ENCODE measurements at regions not wholly inside any gene's neighbourhood (a gene's known extent, or its start where the extent isn't known, plus 50 kb on each side); places are given as distances from the start of the nearest gene placed in this dataset.

GRCh38 chr2:234394450-234394849 is 102.4 kb downstream of the ARL4C start:
- no peaks in the 10 kb centered on the region for H3K36me3 ChIP-seq (ENCODE audit: insufficient read depth, low read length, poor library complexity, severe bottlenecking)
- H3K27me3 ChIP-seq (replicated peaks; ENCODE audit: insufficient read depth, low read depth, low read length, poor library complexity): no peaks in the 10 kb centered on the region
- no peak for DNase-seq (ENCODE audit: low spot score)
- no peak overlapping the region for H3K4me3 ChIP-seq (ENCODE audit: low read depth, low read length, poor library complexity, severe bottlenecking)
- no peaks in the 10 kb centered on the region for H3K9me3 ChIP-seq (ENCODE audit: low read depth, low read length, poor library complexity, severe bottlenecking)
- no peaks in the 10 kb centered on the region for H3K4me1 ChIP-seq (ENCODE audit: insufficient read depth, low read length, poor library complexity, severe bottlenecking)
- no TSS peak for BruUV-seq (replicated peaks)
- no peak for TF ChIP-seq CTCF (conservative IDR thresholded peaks at IDR 0.05; ENCODE audit: low read depth, low read length)
- TF ChIP-seq EZH2 (IDR thresholded peaks at IDR 0.05; ENCODE audit: borderline replicate concordance, low read depth, low read length, poor library complexity, severe bottlenecking): no peak
- H3K27ac ChIP-seq (ENCODE audit: low read depth, low read length, poor library complexity, severe bottlenecking): no peak overlapping the region
- POLR2A ChIA-PET (ENCODE audit: low non-redundant PET): no interaction called here
- intact Hi-C loops (cut with micrococcal nuclease; ENCODE audit: unreplicated experiment): no loop called here
- CTCF ChIA-PET: no interaction called here

- no peaks in the 10 kb centered on the region for H3K9me3 ChIP-seq (ENCODE audit: low read depth, low read length, poor library complexity, severe bottlenecking)
- no peak overlapping the region for H3K27ac ChIP-seq (ENCODE audit: low read depth, low read length, poor library complexity, severe bottlenecking)
- intact Hi-C loops (cut with micrococcal nuclease; ENCODE audit: unreplicated experiment): no loop called here
- no peak overlapping the region for H3K4me3 ChIP-seq (ENCODE audit: low read depth, low read length, poor library complexity, severe bottlenecking)
- CTCF ChIA-PET: no interaction called here
- H3K27me3 ChIP-seq (replicated peaks; ENCODE audit: insufficient read depth, low read depth, low read length, poor library complexity): no peaks in the 10 kb centered on the region
- no peaks in the 10 kb centered on the region for H3K4me1 ChIP-seq (ENCODE audit: insufficient read depth, low read length, poor library complexity, severe bottlenecking)
- no peak for TF ChIP-seq EZH2 (IDR thresholded peaks at IDR 0.05; ENCODE audit: borderline replicate concordance, low read depth, low read length, poor library complexity, severe bottlenecking)
- TF ChIP-seq CTCF (conservative IDR thresholded peaks at IDR 0.05; ENCODE audit: low read depth, low read length): no peak
- BruUV-seq (replicated peaks): no TSS peak
- DNase-seq (ENCODE audit: low spot score): no peak
- H3K36me3 ChIP-seq (ENCODE audit: insufficient read depth, low read length, poor library complexity, severe bottlenecking): no peaks in the 10 kb centered on the region
- POLR2A ChIA-PET (ENCODE audit: low non-redundant PET): no interaction called here
Observed at GRCh38 chr2:234393354-234393753, 103.5 kb downstream of the ARL4C start.

- no peaks in the 10 kb centered on the region for H3K4me1 ChIP-seq (ENCODE audit: insufficient read depth, low read length, poor library complexity, severe bottlenecking)
- DNase-seq (ENCODE audit: low spot score): no peak
- no peak overlapping the region for H3K4me3 ChIP-seq (ENCODE audit: low read depth, low read length, poor library complexity, severe bottlenecking)
- no peaks in the 10 kb centered on the region for H3K27me3 ChIP-seq (replicated peaks; ENCODE audit: insufficient read depth, low read depth, low read length, poor library complexity)
- no TSS peak for BruUV-seq (replicated peaks)
- H3K27ac ChIP-seq (ENCODE audit: low read depth, low read length, poor library complexity, severe bottlenecking): no peak overlapping the region
- POLR2A ChIA-PET (ENCODE audit: low non-redundant PET): no interaction called here
- no peak for TF ChIP-seq CTCF (conservative IDR thresholded peaks at IDR 0.05; ENCODE audit: low read depth, low read length)
- no peak for TF ChIP-seq EZH2 (IDR thresholded peaks at IDR 0.05; ENCODE audit: borderline replicate concordance, low read depth, low read length, poor library complexity, severe bottlenecking)
- CTCF ChIA-PET: no interaction called here
- intact Hi-C loops (cut with micrococcal nuclease; ENCODE audit: unreplicated experiment): no loop called here
- no peaks in the 10 kb centered on the region for H3K36me3 ChIP-seq (ENCODE audit: insufficient read depth, low read length, poor library complexity, severe bottlenecking)
- H3K9me3 ChIP-seq (ENCODE audit: low read depth, low read length, poor library complexity, severe bottlenecking): no peaks in the 10 kb centered on the region
Observed at GRCh38 chr2:234392041-234392615, 104.8 kb downstream of the ARL4C start.
